HG03558 (cell line): ENCODE measurements at regions not wholly inside any gene's neighbourhood (a gene's known extent, or its start where the extent isn't known, plus 50 kb on each side); places are given as distances from the start of the nearest gene placed in this dataset.
"Not testable (repeated sequence)": the region's sequence is repeated elsewhere in the genome, so short reads cannot be mapped to it uniquely, and the experiment has no call there.

Experiments used
- ATAC-seq: cut with Tn5 transposase; IDR thresholded peaks from one replicate; pipeline ENCODE4 v1.9.1; 2021; ENCODE audit warnings: moderate number of reproducible peaks; ENCODE audit not compliant: unreplicated experiment; ENCODE audit errors: extremely low read depth

- ATAC-seq, result no peak
Measured at GRCh38 chr6:139996253-139996834, 621.9 kb upstream of the CITED2 start.

GRCh38 chr6:139994998-139995397 lies 620.5 kb upstream of the CITED2 start:
- no peak for ATAC-seq

- ATAC-seq, result no peak
Measured at GRCh38 chr6:139990856-139991465, 616.5 kb upstream of the CITED2 start.

GRCh38 chr6:139990026-139990686 lies 615.7 kb upstream of the CITED2 start:
- no peak for ATAC-seq

GRCh38 chr6:139988685-139989084 lies 614.2 kb upstream of the CITED2 start:
- no peak for ATAC-seq

GRCh38 chr6:139987091-139987490 lies 612.6 kb upstream of the CITED2 start:
- no peak for ATAC-seq

GRCh38 chr6:139985236-139985815 lies 610.9 kb upstream of the CITED2 start:
- ATAC-seq, result no peak

GRCh38 chr6:139984317-139984716 lies 609.9 kb upstream of the CITED2 start:
- ATAC-seq, result no peak

- no peak for ATAC-seq
Measured at GRCh38 chr6:139983555-139984276, 609.3 kb upstream of the CITED2 start.

- ATAC-seq, result no peak
Measured at GRCh38 chr6:139982652-139983295, 608.3 kb upstream of the CITED2 start.

- no peak for ATAC-seq
Measured at GRCh38 chr6:139982195-139982594, 607.7 kb upstream of the CITED2 start.

- no peak for ATAC-seq
Measured at GRCh38 chr6:139981768-139982181, 607.3 kb upstream of the CITED2 start.

- no peak for ATAC-seq
Measured at GRCh38 chr6:139981066-139981624, 606.7 kb upstream of the CITED2 start.

GRCh38 chr6:139980631-139981030 lies 606.2 kb upstream of the CITED2 start:
- not testable (repeated sequence) for ATAC-seq

- ATAC-seq, result no peak
Measured at GRCh38 chr6:139979021-139979725, 604.7 kb upstream of the CITED2 start.

GRCh38 chr6:139977887-139978332 lies 603.5 kb upstream of the CITED2 start:
- no peak for ATAC-seq

GRCh38 chr6:139973669-139974344 lies 599.4 kb upstream of the CITED2 start:
- no peak for ATAC-seq

GRCh38 chr6:139972116-139972515 lies 597.7 kb upstream of the CITED2 start:
- no peak for ATAC-seq

- no peak for ATAC-seq
Measured at GRCh38 chr6:139970591-139970991, 596.1 kb upstream of the CITED2 start.
